ENCODE measurements at regions not wholly inside any gene's neighbourhood (a gene's known extent, or its start where the extent isn't known, plus 50 kb on each side); places are given as distances from the start of the nearest gene placed in this dataset.

DNA sequence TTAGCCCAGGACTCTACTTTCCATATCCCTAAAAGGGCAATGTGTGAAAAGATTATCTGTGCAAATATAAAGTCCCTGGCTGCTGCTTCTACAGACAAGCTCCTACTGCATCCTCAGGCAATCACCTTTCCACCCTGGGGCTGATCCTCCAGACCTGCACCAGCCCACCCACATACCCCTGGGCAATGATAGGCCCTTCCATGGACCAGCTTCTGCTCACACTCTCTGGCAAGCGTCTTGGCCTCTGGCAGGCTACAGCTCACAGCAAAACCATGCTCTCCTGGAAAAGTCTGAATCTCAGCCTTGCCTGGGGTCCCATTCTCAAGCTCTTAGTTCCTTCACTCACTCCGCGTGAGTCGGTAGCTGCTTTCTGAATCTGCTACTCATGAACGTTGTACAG lies 69.5 kb downstream of the IGLL5 start:
- TF ChIP-seq, protein P1, sequence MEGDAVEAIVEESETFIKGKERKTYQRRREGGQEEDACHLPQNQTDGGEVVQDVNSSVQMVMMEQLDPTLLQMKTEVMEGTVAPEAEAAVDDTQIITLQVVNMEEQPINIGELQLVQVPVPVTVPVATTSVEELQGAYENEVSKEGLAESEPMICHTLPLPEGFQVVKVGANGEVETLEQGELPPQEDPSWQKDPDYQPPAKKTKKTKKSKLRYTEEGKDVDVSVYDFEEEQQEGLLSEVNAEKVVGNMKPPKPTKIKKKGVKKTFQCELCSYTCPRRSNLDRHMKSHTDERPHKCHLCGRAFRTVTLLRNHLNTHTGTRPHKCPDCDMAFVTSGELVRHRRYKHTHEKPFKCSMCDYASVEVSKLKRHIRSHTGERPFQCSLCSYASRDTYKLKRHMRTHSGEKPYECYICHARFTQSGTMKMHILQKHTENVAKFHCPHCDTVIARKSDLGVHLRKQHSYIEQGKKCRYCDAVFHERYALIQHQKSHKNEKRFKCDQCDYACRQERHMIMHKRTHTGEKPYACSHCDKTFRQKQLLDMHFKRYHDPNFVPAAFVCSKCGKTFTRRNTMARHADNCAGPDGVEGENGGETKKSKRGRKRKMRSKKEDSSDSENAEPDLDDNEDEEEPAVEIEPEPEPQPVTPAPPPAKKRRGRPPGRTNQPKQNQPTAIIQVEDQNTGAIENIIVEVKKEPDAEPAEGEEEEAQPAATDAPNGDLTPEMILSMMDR (IDR thresholded peaks at IDR 0.05), result no peak
- no peak for TF ChIP-seq POLR2A (IDR thresholded peaks at IDR 0.05)
